T-cell (primary cell): ENCODE measurements at regions not wholly inside any gene's neighbourhood (a gene's known extent, or its start where the extent isn't known, plus 50 kb on each side); places are given as distances from the start of the nearest gene placed in this dataset.
"Not testable (repeated sequence)": the region's sequence is repeated elsewhere in the genome, so short reads cannot be mapped to it uniquely, and the experiment has no call there.

ENCODE experiments used
- ATAC-seq, 4 experiments: fragments of 200-7000 bp in 3 of 4; fragments of 150-1000 bp in 1 of 4; cut with Tn5 transposase; replicated peaks in 1 of 4; 1 replicate in 3 of 4; 2 replicates in 1 of 4; pipeline ENCODE4 v1.10.0; 2021; ENCODE audit warnings: moderate library complexity in 3 of 4, mild to moderate bottlenecking in 2 of 4, moderate number of reproducible peaks in 1 of 4
- CTCF ChIA-PET, 2 donors: fragments of 300-600 bp; sonication (Branson Sonifier 250); formaldehyde crosslinking; loops; one replicate each; lab custom pipeline; 2022; ENCODE audit warnings: antibody characterized with exemption in 2 of 2; lab: Charles Lee
- POLR2A ChIA-PET, 2 donors: fragments of 300-600 bp; sonication (Branson Sonifier 250); formaldehyde crosslinking; loops; one replicate each; lab custom pipeline; 2022; ENCODE audit warnings: antibody characterized with exemption in 2 of 2; lab: Charles Lee
- DNase-seq, 35 experiments: peaks; one replicate each; pipeline versions ENCODE4 v3.0.0 to v3.0.0-alpha.2; 2013 to 2023
- H3K27ac ChIP-seq: one replicate; pipeline ENCODE4 v1.5.1; 2013; ENCODE audit warnings: low read length
- H3K27me3 ChIP-seq, 2 experiments: replicated peaks in 1 of 2; 1 replicate in 1 of 2; 2 replicates in 1 of 2; pipeline versions ENCODE4 v1.6.1 to v1.7.0; 2013; ENCODE audit warnings: low read length in 1 of 2, mixed read lengths in 1 of 2; ENCODE audit not compliant: control insufficient read depth in 2 of 2, insufficient read depth in 2 of 2; ENCODE audit errors: extremely low read depth in 1 of 2
- H3K36me3 ChIP-seq, 2 donors: 1 replicate in 1 of 2; 2 replicates in 1 of 2; pipeline versions ENCODE4 v1.6.1 to v1.7.0; 2013; ENCODE audit warnings: low read length in 1 of 2; ENCODE audit not compliant: control insufficient read depth in 2 of 2, insufficient read depth in 1 of 2; ENCODE audit errors: extremely low read depth in 1 of 2
- H3K4me1 ChIP-seq, 2 experiments: 1 replicate in 1 of 2; 2 replicates in 1 of 2; pipeline versions ENCODE4 v1.6.1 to v1.7.0; 2013; ENCODE audit warnings: low read length in 2 of 2, mixed read lengths in 1 of 2; ENCODE audit not compliant: insufficient read depth in 2 of 2, control insufficient read depth in 1 of 2; ENCODE audit errors: extremely low read depth in 1 of 2
- H3K4me3 ChIP-seq, 2 donors: 1 replicate in 1 of 2; 2 replicates in 1 of 2; pipeline versions ENCODE4 v1.5.1 to v1.7.0; 2013; ENCODE audit warnings: mild to moderate bottlenecking in 2 of 2, low read length in 1 of 2, moderate library complexity in 1 of 2; ENCODE audit not compliant: control insufficient read depth in 1 of 2; ENCODE audit errors: extremely low read depth in 1 of 2
- H3K9me3 ChIP-seq: 2 replicates; pipeline ENCODE4 v1.7.0; 2013
- H3K27ac Mint-ChIP-seq, 2 donors: one replicate each; pipeline ENCODE4 v1.8.0; 2020 to 2021; ENCODE audit warnings: mild to moderate bottlenecking in 2 of 2, mixed read lengths in 2 of 2
- H3K27me3 Mint-ChIP-seq, 2 donors: one replicate each; pipeline ENCODE4 v1.8.0; 2021 to 2022; ENCODE audit warnings: mixed read lengths in 2 of 2
- H3K36me3 Mint-ChIP-seq: one replicate; pipeline ENCODE4 v1.8.0; 2021; ENCODE audit warnings: mixed read lengths
- H3K4me1 Mint-ChIP-seq, 3 donors: one replicate each; pipeline ENCODE4 v1.8.0; 2020 to 2022; ENCODE audit warnings: mixed read lengths in 3 of 3, mild to moderate bottlenecking in 1 of 3
- H3K4me3 Mint-ChIP-seq, 3 donors: one replicate each; pipeline ENCODE4 v1.8.0; 2020 to 2022; ENCODE audit warnings: mild to moderate bottlenecking in 3 of 3, mixed read lengths in 3 of 3, moderate library complexity in 3 of 3
- H3K9me3 Mint-ChIP-seq, 3 donors: one replicate each; pipeline ENCODE4 v1.8.0; 2020 to 2022; ENCODE audit warnings: mixed read lengths in 3 of 3
- WGBS: methylation state at CpG from one replicate; pipeline ENCODE4 v1.1.5; 2013; ENCODE audit warnings: missing lambda C conversion rate; ENCODE audit not compliant: insufficient coverage; 5-methylcytosine and 5-hydroxymethylcytosine counted together

- no peak for DNase-seq
- no CpG with 5 or more reads among the region's 5 CpGs for WGBS
- peaks cover 0 to 6% of the 10 kb centered on the region in 2 experiments for H3K27me3 ChIP-seq
- POLR2A ChIA-PET, result interaction anchor here in 1 of 2 donors (0.6 kb wide), 1 partner anchor 328 kb away, joined by 5 read pairs; no protein-coding TSS in a partner anchor
- no peaks in the 10 kb centered on the region for H3K9me3 ChIP-seq
- Mint-ChIP-seq H3K27me3 (peaks cover 23 to 26% of the 10 kb centered on the region in 2 donors), H3K36me3 (no peaks in the 10 kb centered on the region), H3K9me3 (no peaks in the 10 kb centered on the region), H3K4me3 (no peak overlapping the region), H3K27ac (no peak overlapping the region), H3K4me1 (no peaks in the 10 kb centered on the region)
- no peak overlapping the region for H3K27ac ChIP-seq
- no peak for ATAC-seq
- CTCF ChIA-PET, result no interaction called here
- H3K36me3 ChIP-seq, result no peaks in the 10 kb centered on the region
- H3K4me3 ChIP-seq, result no peak overlapping the region
- no peaks in the 10 kb centered on the region for H3K4me1 ChIP-seq
Observed at GRCh38 chr2:200193791-200194190, 112.7 kb upstream of the SPATS2L start.

- no peaks in the 10 kb centered on the region for H3K36me3 ChIP-seq
- Mint-ChIP-seq H3K4me3 (no peak overlapping the region), H3K9me3 (no peaks in the 10 kb centered on the region), H3K4me1 (no peaks in the 10 kb centered on the region), H3K27ac (no peak overlapping the region), H3K27me3 (peaks cover 20 to 26% of the 10 kb centered on the region in 2 donors), H3K36me3 (no peaks in the 10 kb centered on the region)
- H3K27me3 ChIP-seq, result peaks cover 0 to 12% of the 10 kb centered on the region in 2 experiments
- H3K4me1 ChIP-seq, result no peaks in the 10 kb centered on the region
- H3K4me3 ChIP-seq, result no peak overlapping the region
- CTCF ChIA-PET, result no interaction called here
- POLR2A ChIA-PET, result no interaction called here
- no peaks in the 10 kb centered on the region for H3K9me3 ChIP-seq
- no peak for ATAC-seq
- H3K27ac ChIP-seq, result no peak overlapping the region
- no peak for DNase-seq
- 78% methylated on average over 2 of the region's 4 CpGs for WGBS
Observed at GRCh38 chr2:200194746-200195145, 111.7 kb upstream of the SPATS2L start.

- CTCF ChIA-PET, result interaction anchor here in 1 of 2 donors (0.5 kb wide), 1 partner anchor 1542 kb away, joined by 5 read pairs; no protein-coding TSS in a partner anchor
- POLR2A ChIA-PET, result no interaction called here
- H3K27me3 ChIP-seq, result peaks cover 0 to 16% of the 10 kb centered on the region in 2 experiments
- H3K9me3 ChIP-seq, result no peaks in the 10 kb centered on the region
- no peak overlapping the region for H3K27ac Mint-ChIP-seq
- no CpG with 5 or more reads among the region's 2 CpGs for WGBS
- no peaks in the 10 kb centered on the region for H3K36me3 ChIP-seq
- no peaks in the 10 kb centered on the region for H3K4me1 ChIP-seq
- H3K27ac ChIP-seq, result no peak overlapping the region
- no peaks in the 10 kb centered on the region for H3K9me3 Mint-ChIP-seq
- H3K36me3 Mint-ChIP-seq, result no peaks in the 10 kb centered on the region
- H3K4me3 Mint-ChIP-seq, result no peak overlapping the region
- no peak for DNase-seq
- H3K4me3 ChIP-seq, result no peak overlapping the region
- H3K27me3 Mint-ChIP-seq, result peaks cover 11 to 22% of the 10 kb centered on the region in 2 donors
- H3K4me1 Mint-ChIP-seq, result no peaks in the 10 kb centered on the region
- ATAC-seq, result no peak
Observed at GRCh38 chr2:200199005-200199404, 107.5 kb upstream of the SPATS2L start.

GRCh38 chr2:200199576-200200263 is 106.8 kb upstream of the SPATS2L start:
- ChIA-PET CTCF (no interaction called here), POLR2A (no interaction called here)
- Histone ChIP-seq H3K27ac (no peak overlapping the region), H3K9me3 (no peaks in the 10 kb centered on the region), H3K27me3 (peaks cover 0 to 16% of the 10 kb centered on the region in 2 experiments), H3K36me3 (no peaks in the 10 kb centered on the region), H3K4me1 (no peaks in the 10 kb centered on the region), H3K4me3 (no peak overlapping the region)
- H3K4me1 Mint-ChIP-seq, result no peaks in the 10 kb centered on the region
- no peak overlapping the region for H3K4me3 Mint-ChIP-seq
- H3K27ac Mint-ChIP-seq, result no peak overlapping the region
- DNase-seq, result no peak
- no peak for ATAC-seq
- H3K36me3 Mint-ChIP-seq, result no peaks in the 10 kb centered on the region
- H3K9me3 Mint-ChIP-seq, result no peaks in the 10 kb centered on the region
- peaks cover 11 to 20% of the 10 kb centered on the region in 2 donors for H3K27me3 Mint-ChIP-seq
- 80% methylated on average over 2 of the region's 4 CpGs for WGBS

GRCh38 chr2:200201839-200202238 is 104.7 kb upstream of the SPATS2L start:
- H3K9me3 ChIP-seq, H3K4me3 Mint-ChIP-seq, H3K9me3 Mint-ChIP-seq, H3K4me1 ChIP-seq, H3K4me1 Mint-ChIP-seq, H3K4me3 ChIP-seq, ATAC-seq, H3K27ac ChIP-seq, POLR2A ChIA-PET, CTCF ChIA-PET, H3K27ac Mint-ChIP-seq, DNase-seq, H3K36me3 ChIP-seq, H3K36me3 Mint-ChIP-seq: not testable (repeated sequence)
- H3K27me3 ChIP-seq, result peaks cover 0 to 10% of the 10 kb centered on the region in 2 experiments
- peaks cover 4 to 10% of the 10 kb centered on the region in 2 donors for H3K27me3 Mint-ChIP-seq
- WGBS, result 76% methylated on average over 3 of the region's 4 CpGs

- Mint-ChIP-seq H3K4me3 (no peak overlapping the region), H3K27ac (no peak overlapping the region), H3K9me3 (peaks cover 0 to 7% (median 0%) of the 10 kb centered on the region in 3 donors), H3K36me3 (no peaks in the 10 kb centered on the region), H3K4me1 (no peaks in the 10 kb centered on the region), H3K27me3 (peaks cover 0 to 4% of the 10 kb centered on the region in 2 donors)
- DNase-seq (no peak), ATAC-seq (no peak)
- Histone ChIP-seq H3K9me3 (no peaks in the 10 kb centered on the region), H3K27ac (no peak overlapping the region), H3K27me3 (peaks cover 0 to 10% of the 10 kb centered on the region in 2 experiments), H3K4me3 (no peak overlapping the region), H3K36me3 (no peaks in the 10 kb centered on the region), H3K4me1 (no peaks in the 10 kb centered on the region)
- CTCF ChIA-PET, result no interaction called here
- POLR2A ChIA-PET, result no interaction called here
- 88% methylated on average over 1 of the region's 2 CpGs for WGBS
Observed at GRCh38 chr2:200203381-200203827, 103.1 kb upstream of the SPATS2L start.
